ENCODE measurements at regions not wholly inside any gene's neighbourhood (a gene's known extent, or its start where the extent isn't known, plus 50 kb on each side); places are given as distances from the start of the nearest gene placed in this dataset.

- TF ChIP-seq CTCF (IDR thresholded peaks at IDR 0.05), result no peak
- H3K27ac ChIP-seq, result no peak overlapping the region
- H3K4me3 ChIP-seq, result no peak overlapping the region
- DNase-seq (ENCODE audit: low spot score), result no peak
Observed at GRCh38 chr10:111273635-111274034, 196.8 kb downstream of the ADRA2A start.

- H3K4me3 ChIP-seq, result no peak overlapping the region
- TF ChIP-seq CTCF (IDR thresholded peaks at IDR 0.05), result no peak
- no peak for DNase-seq (ENCODE audit: low spot score)
- H3K27ac ChIP-seq, result no peak overlapping the region
Observed at GRCh38 chr10:111275091-111275490, 198.3 kb downstream of the ADRA2A start.

GRCh38 chr10:111277661-111278060 is 200.8 kb downstream of the ADRA2A start:
- Histone ChIP-seq H3K4me3 (no peak overlapping the region), H3K27ac (no peak overlapping the region)
- no peak for DNase-seq (ENCODE audit: low spot score)
- no peak for TF ChIP-seq CTCF (IDR thresholded peaks at IDR 0.05)

GRCh38 chr10:111278266-111278665 is 201.4 kb downstream of the ADRA2A start:
- Histone ChIP-seq H3K4me3 (no peak overlapping the region), H3K27ac (no peak overlapping the region)
- no peak for DNase-seq (ENCODE audit: low spot score)
- no peak for TF ChIP-seq CTCF (IDR thresholded peaks at IDR 0.05)

- no peak overlapping the region for H3K4me3 ChIP-seq
- TF ChIP-seq CTCF (IDR thresholded peaks at IDR 0.05), result no peak
- no peak for DNase-seq (ENCODE audit: low spot score)
- no peak overlapping the region for H3K27ac ChIP-seq
Observed at GRCh38 chr10:111281516-111281915, 204.7 kb downstream of the ADRA2A start.

- Histone ChIP-seq H3K27ac (no peak overlapping the region), H3K4me3 (no peak overlapping the region)
- no peak for DNase-seq (ENCODE audit: low spot score)
- TF ChIP-seq CTCF (IDR thresholded peaks at IDR 0.05), result no peak
Observed at GRCh38 chr10:111289461-111289860, 212.6 kb downstream of the ADRA2A start.

GRCh38 chr10:111290649-111291048 is 213.8 kb downstream of the ADRA2A start:
- no peak for DNase-seq (ENCODE audit: low spot score)
- no peak for TF ChIP-seq CTCF (IDR thresholded peaks at IDR 0.05)
- no peak overlapping the region for H3K4me3 ChIP-seq
- no peak overlapping the region for H3K27ac ChIP-seq
